Dermis blood vessel endothelial cell (primary cell): ENCODE measurements at regions not wholly inside any gene's neighbourhood (a gene's known extent, or its start where the extent isn't known, plus 50 kb on each side); places are given as distances from the start of the nearest gene placed in this dataset.

ENCODE experiments used
- DNase-seq: peaks from one replicate; pipeline ENCODE4 v3.0.0; 2010

DNA sequence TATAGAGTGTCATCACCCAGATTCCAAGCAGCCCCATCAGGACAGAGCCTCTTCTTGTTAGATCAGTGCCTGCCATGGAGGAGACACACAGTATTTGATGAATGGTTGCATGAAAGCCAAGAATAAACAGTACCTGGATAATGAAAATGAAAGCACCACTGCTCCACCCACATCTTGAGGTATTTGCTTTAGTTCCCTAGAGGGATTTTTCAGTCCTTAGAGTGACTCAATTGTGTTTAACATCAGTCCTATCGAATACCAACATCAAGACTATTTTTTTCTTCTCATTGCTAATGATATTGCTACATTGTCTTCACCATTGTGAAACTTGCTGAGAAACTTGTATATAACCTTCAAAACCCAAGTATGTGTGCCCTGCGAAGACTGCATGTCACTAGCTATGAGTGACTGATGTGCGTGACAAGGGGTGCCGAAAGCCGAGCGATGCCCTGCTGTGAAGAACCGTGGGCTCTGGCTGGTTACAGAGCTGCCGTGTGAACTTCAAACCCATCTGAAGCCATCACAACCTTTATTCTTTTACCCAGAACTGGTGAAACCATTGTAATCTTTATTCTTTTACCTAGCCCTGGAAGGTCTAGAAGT is 211.3 kb upstream of the FAT1 start:
- DNase-seq: no peak

DNA sequence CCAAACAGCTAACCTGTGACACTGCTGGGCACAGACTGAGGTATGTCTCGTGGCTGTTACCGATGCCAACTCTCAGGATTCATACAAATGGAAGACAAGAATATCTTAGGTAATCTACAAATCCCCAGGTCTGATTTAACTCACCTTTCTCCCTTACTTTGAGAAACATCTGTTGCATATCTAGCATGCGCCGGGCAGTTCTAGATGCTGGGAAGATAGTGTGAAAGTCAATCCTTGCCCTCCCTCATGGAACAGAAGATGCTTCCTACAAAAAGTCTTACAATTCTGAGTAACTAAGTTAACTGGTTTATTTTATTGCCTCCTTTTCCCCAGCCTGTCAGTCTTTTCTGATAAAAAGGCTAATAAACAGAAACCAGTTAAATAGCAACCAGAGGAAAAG is 212.2 kb upstream of the FAT1 start:
- no peak for DNase-seq

DNA sequence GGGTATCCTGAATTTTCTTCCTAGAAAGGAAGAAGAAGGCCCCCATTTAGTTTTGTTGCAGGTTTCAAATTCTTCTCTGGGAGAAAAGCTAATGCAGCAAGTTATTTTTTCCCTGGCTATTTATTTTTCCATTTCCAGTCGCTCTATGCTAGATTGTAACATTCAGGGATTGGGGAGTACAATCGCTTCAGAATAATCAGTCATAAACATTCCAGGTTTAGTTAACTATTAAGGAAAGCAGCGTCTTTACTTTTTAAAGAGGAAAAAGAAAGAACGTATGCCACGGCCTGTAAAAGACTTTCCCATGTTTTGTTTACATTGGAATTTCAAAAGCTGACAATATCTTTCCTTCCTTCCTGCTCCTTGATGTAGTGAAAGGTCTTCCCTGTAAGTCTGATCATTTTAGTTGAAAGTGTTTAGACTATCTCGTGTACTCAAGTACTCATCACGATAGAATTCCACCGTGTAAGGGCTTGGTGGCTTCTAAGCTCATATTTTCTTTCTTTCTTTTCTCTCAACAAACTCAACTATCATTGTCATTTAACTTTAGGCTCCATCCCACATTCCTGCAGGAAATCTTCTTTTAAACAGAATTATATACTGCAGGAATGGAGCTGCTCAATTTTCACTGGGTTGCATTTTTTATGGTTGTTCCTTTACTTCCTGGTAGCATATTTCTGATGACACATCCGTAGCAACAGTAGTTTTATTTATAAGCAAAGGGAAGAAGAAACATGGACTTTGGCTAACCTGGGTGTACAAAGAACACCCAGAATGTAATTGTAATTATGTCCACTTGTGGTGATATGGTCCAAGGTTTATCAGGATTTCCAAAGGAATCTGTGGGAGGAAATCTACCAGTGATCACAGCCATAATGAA is 213.1 kb upstream of the FAT1 start:
- no peak for DNase-seq

DNA sequence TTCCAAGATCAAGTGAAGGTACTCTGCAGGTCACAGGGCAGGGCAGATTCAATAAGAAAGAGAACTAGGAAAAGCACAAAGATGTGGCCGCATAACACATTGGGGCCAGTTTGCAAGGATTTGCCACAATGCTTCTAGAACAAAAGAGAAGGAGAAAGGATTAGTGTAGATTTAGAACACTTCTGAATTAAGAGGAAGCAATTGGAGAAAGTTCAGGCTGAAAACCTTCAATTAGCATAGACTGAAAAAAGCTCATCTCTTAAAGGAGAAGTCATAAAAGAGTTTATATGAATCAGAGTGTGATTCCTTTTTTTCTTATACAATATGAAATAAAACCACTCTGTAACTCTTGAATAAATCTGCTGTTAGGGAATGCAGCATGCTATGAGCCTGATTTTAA is 215.6 kb upstream of the FAT1 start:
- no peak for DNase-seq

DNA sequence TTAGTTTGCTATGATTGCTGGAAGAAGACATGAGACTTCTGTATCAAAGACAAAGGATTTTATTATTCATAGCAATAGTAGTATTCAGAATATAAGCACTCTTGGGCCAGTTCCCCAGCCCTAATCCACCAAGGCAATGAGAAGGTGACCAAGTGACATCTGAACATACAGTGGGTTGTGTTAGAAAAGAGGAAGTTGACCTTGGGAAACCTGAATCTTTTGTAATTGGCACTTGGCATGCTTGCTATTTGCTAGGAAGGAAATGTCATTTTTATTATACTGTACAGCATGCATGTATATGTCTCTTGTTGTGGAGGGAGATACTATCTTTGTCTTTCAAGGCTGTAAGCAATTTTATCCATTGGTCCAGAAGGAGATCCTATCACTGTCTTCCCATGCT is 216.1 kb upstream of the FAT1 start:
- no peak for DNase-seq

DNA sequence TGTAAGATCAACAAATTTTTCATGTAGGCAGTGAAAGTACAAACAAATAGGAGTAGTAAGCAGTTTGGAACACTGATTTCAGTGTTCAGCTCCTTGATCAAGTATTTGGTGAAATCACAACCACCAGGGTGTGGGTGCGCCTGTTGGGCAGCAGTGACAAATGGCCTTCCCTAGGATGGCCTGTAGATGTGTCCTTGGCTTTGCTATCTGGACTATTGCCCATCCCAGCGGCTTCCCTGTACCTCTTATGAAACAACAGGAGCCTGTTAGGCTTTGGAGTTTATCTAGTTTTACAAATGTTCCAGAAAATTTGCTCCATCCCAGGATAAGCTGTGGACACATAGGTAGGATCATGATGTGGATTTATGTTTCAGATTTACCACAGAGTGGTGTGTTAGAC is 216.8 kb upstream of the FAT1 start:
- DNase-seq: no peak

DNA sequence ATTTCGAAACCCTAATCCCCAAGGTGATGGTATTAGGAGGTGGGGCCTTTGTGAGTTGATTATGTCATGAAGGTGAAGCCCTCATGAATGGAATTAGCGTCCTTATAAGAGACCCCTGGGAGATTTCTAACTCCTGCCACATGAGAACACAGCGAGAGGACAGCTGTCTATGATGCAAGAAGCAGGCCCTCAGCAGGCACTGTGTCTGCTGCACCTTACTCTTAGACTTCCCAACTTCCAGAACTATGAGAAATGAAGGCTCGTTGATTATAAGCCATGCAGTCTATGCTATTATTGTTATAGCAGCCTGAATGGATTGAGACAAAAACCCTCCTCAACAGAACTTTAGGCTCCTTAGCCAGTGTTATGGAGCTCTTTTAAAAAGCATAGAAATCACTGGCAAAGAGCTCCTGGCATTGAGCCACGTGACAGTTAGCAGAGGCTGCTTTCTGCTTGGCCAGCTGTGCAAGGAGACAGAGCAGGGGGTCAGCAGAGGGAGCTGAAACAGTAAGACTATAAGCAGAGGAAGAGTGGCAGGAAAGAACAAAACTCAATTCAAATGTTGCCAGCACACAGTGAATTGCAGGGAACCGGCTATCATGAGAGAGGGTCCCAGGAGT is 219.2 kb upstream of the FAT1 start:
- no peak for DNase-seq

DNA sequence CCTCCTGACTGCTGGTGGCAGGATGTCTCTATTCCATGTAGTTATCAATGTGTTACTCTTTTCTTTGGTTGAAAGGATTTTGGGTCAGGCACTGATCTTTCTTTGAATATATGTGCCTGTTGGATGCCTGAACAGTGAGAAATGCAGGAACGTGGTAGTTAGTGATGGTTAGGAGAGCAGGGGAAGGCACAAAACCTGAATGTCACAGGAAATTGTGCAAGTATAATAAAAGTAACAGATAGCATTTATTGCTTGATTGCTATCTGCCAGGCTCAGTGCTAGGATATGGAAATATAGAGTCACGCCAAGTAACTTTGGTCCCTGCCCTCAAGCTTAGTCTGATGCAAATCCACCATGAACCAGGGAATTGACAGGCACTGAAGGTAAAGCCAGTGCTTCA is 219.8 kb upstream of the FAT1 start:
- DNase-seq: no peak

DNA sequence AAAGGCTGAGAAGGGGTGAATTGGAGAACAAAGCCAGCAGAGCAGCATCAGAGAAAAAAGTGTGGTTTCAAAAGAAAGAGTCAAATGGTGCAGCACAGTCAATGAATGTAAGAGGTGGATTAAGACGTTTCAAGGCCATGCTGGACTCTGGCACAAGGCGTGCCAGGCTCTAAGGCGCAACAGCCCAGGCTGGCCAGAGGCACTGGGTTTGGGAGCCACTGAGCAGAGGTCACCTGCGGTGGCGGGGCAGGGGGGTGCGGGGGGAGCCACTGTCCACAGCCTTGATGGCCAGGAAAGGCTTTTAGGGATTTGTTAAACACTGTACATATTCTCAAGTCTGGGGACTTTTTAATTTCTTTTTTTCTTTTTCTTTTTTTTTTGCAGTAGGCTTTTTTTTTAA is 222.5 kb upstream of the FAT1 start:
- no peak for DNase-seq

DNA sequence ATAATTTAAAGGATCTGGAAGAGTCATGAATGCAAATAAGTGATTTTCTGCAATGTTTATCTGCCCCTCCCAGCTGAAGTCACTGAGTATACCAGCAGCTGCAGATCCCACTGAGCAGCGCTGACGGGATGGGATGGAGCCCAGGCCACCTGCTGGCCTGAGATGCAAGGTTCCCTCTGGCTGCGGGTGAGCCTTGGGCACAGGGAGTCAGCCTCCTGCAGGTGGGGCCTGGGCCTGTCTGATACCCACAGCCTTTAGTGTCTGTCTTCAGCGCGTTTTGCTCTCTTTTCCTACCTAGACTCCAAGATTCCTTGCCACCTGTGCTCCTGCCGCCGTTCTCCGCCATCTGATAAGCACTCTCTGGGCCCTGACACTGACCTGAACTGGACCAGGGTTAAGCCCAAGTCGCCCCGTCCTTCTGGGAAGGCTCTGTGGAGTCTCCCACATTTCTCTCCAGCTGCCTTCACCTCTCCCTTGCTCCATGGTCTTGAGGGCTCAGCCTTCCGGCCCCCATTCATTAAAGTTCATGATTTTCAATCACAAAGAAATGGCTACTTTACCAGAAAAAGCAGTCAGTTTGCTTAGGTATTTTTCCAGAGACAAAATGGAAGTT is 223.1 kb upstream of the FAT1 start:
- DNase-seq: no peak

DNA sequence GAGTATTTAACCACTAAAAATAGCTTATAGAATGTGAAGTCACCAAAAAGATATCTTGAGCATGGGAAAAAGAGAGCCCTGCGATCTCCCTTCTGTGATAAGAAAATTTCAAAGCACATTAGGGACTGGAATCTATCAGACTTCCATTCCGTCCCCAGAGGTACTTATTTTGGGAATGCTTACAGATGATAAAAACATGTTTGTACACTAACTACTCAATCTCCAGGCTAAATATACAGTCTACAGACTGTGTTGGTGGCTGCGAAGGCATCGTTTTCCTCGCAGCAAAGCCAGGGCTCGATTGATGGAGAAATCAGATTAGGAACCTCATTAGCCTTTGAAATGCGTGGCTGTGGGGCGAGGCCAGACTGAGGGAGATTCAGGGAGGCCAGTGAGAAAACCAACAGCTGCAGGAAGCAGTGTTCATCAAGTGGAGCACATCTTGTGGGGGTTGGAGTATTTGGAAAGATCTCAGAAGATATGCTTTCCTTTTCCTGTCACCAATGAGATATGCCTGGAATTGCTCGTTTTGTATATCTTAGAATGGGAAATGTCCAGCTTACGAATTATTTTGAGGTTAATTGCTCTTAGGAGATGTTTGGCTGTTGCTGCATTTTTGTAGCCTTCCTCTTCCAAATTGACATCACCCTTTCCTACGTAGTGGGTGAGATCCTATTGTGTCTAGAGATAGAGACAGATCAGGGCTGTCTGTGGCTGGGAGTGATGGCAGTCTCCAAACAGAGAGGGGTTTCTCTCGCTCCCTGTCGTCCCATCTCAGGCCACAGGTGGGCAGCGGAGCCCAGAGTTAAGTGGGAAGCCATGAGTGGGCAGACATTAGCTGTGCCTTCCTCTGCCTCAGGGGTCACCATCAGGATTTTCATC is 224.9 kb upstream of the FAT1 start:
- no peak for DNase-seq

DNA sequence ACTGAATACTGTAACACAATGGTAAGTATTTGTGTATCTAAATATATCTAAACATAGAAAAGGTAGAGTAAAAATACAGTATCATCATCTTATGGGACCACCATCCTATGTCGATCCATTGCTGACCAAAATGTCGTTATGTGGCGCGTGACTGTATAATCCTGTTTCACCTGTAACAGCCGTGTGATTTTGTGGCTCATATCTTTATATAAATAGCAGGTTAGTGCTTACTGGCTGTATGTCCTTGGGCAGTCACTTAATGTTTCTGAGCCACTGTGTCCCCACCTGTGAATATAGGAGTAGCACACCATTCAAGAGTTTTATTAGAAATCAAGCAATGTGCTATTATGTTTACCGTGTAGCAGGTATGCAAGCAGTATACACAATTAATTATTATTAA is 226.2 kb upstream of the FAT1 start:
- no peak for DNase-seq

DNA sequence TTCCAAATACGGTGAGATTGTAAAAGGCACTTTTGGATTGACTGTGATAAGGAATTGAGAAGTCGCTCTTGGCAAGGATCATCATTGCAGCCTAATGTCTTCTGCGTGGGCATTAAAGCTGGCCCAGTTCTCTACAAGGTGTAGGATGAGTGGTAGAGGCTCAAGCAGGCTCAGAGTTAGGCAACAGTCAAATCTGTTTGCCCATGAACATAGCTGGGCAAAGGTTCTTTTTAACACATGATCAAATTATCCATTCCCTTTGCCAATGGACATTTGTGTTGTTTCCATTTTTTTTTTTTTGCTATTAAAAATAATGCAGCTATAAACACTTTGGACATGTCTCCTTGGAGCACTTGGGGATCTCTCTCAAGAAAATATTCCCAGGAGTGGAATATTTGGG is 229.1 kb upstream of the FAT1 start:
- no peak for DNase-seq

DNA sequence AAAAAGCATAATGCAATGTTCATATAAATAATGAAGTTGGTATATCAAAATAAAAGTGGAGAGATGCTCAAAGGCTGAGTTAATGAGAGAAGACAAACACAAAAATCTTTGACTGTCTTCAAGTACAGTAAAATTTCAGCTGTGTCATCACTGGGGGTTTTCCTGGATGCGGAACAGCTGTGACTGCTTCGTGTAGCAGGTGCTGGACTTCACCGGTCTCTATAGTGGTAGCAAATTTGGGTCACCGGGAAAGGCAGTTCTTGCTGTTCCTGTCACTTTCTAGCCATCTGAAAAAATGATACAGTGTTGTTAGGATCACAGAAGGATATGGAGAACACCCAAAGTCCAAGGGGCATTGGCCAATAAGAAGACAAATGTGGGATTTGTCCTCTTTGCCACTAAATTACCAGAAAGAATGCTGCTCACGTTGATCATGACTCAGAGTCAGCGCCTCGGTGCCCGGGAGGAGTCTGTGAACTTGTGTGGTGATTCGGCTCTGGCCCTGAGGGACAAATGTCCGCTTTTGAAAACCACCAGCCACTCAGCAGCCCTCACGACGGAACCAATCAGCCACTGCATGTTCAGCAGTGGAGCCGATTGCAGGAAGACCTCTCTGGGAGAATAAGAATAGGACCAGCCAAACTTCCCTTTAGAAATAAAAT is 230.1 kb upstream of the FAT1 start:
- DNase-seq: no peak

DNA sequence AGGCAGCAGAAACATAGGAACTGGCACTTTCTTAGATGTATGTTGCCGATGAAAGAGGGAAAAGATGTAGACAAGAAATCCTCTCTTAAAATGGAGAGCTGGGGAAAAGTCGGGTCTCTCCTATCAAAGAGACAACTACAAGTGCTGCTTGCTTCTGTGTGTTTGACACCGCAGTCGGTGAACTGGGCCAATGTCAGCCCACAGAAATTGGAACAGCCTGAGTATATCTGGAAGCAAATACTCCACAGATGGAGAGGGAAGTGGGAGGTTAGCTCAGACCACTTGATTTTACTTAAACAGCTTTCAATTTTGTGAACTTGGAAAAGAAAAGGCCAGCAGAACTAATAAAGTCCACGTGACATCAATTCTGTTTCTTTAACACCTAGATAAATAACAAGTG is 230.9 kb upstream of the FAT1 start:
- no peak for DNase-seq

DNA sequence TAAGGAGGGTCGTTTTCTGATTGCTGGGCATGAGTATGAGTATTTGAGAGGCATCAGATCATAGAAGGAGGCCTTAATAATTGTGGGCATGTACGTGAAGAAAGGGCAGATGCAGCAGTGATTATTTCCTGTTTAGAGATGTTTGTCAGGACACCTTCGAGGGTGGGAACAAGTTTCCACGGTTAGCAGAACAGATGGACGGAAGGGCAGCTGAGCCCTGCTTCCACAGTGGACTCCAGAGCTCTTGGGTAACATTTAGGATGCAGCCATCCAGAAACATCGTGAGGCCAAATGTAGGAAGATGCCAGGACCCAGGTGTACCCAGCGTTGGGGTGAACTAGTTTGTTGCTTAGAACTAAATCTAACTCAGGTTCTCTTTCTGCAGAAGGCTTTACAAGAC is 231.3 kb upstream of the FAT1 start:
- no peak for DNase-seq

DNA sequence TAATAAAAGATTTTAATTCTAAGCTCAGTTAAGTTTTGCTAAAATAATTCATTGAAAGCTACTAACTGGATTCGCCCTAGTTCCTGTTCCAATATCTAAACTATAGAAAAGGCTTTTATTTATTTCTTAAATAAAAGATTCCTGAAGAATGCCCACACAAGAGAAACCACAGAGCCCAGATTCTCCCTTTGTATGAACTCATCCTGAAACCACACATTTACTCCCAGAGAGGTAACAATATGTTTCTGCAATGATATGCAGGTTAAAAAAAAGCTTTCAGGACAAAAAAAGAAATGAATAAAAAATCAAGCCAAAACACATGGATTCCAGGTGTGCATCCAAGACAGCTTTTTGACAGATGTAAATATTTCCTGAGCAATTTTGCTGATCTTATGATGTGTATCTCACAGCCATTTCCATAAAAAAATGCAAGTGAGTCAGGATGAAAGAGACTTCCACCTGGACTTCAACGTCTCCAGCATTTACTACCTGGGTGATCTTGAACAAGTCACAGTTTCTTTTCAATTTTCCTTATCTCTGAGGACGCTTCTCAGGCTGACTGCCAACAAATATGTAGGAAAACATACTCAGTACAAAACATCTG is 234.4 kb upstream of the FAT1 start:
- no peak for DNase-seq

DNA sequence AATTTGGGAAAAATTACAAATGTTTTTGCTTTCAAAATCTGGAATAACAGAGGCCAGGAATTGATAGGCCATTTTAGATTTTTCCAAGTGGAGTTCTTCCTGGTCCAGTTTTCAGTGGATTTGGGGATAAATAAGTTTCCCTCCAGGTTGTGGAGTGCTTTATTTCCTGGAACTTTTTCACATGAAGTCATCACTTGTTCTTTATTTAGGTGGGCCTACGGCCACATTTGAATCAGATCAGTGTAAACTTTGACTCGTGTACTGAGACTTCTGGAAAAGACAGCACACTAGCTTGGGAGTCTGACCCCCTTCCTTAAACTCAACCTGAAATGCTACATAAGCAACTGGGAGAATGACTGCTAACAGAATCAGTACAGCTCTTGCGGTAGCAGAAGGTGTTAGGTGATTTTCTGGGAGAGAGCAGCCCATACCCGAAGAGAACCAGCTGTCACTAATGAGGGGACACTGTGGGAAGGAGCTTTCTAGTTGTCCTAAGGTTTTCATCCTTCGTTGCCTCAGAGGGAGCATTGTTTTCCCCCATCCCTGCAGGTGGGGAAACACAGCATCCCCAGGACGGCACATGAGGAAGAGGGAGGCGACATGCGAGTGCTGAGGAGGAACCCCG is 235.2 kb upstream of the FAT1 start:
- DNase-seq: no peak

DNA sequence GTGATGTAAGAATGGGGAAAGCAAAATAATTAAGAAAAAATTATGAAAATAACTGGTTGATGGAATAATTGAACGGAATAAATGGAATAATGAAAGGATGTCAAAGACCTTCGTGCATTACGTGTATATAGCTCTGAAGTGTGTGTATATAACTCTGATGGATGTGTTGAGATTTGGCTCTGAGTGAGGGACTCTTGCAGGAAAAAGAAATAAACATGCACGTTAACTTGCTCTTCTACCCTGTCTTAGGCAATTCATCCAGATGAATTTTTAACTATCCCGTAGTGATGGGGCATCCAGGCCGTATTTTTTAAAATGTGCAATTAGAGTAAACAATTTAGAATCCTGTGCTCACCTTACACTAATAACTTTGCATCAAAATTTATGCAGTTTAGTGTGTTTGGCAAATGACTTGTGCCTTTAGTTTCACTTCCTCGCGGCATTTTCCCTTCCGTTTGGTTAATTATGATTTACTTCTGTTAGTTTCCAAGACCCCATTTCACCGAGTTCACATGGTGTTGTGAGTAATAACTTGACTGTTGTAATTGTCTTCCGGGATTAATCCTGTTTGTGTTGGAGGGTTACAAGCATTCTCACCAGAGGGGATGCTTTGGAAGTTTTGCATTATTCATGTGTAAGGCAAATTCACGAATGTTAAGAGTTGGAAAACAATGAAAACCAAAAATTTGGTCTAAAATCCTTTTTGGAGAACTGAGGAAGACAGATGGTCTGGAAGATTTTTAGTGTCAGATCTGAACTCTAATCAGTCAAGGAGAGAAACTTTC is 256.5 kb upstream of the FAT1 start:
- DNase-seq: no peak

DNA sequence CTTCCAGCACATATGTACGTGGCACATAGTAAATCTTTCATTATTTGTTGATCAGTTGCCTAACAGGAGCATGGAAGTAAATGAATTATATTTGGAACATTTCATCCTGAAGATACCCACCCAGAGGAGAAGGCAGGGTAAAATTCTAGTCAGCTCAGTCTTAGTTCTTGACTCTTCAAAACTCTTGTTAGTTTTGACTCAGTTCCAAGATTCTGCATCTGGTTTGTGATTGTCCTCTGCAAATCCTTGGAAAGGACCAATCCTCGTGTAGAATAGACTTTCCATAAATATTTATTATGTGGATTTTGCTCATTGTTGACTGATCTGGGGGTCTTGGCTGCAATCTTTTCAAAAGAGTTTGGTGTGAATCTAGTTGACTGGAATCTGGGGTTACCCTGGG is 257.5 kb upstream of the FAT1 start:
- DNase-seq: no peak
